Endodermal cell (in vitro differentiated cells): ENCODE measurements at regions not wholly inside any gene's neighbourhood (a gene's known extent, or its start where the extent isn't known, plus 50 kb on each side); places are given as distances from the start of the nearest gene placed in this dataset.

Source experiments
- DNase-seq: peaks from one replicate; pipeline ENCODE4 v3.0.0-alpha.2; 2017
- H3K27ac ChIP-seq: 2 replicates; pipeline ENCODE4 v1.5.1; 2013; ENCODE audit warnings: mild to moderate bottlenecking, low read depth, low read length, moderate library complexity
- H3K27me3 ChIP-seq: 2 replicates; pipeline ENCODE4 v1.6.1; 2013; ENCODE audit warnings: mild to moderate bottlenecking, low read length, moderate library complexity; ENCODE audit not compliant: insufficient read depth, control insufficient read depth, poor library complexity, severe bottlenecking
- H3K36me3 ChIP-seq: 2 replicates; pipeline ENCODE4 v1.7.0; 2013; ENCODE audit warnings: mild to moderate bottlenecking, low read length, moderate library complexity; ENCODE audit not compliant: control insufficient read depth, insufficient read depth
- H3K4me1 ChIP-seq: one replicate; pipeline ENCODE4 v1.7.0; 2013; ENCODE audit warnings: low read length; ENCODE audit not compliant: control insufficient read depth, insufficient read depth
- H3K4me3 ChIP-seq: 2 replicates; pipeline ENCODE4 v1.5.1; 2013; ENCODE audit warnings: mild to moderate bottlenecking, low read length, moderate library complexity
- H3K9ac ChIP-seq: 2 replicates; pipeline ENCODE4 v1.6.1; 2013; ENCODE audit warnings: mild to moderate bottlenecking, low read length, moderate library complexity; ENCODE audit not compliant: poor library complexity, severe bottlenecking; ENCODE audit errors: extremely low read depth
- H3K9me3 ChIP-seq: 2 replicates; pipeline ENCODE4 v1.6.1; 2013; ENCODE audit warnings: mild to moderate bottlenecking, low read length, moderate library complexity; ENCODE audit not compliant: control insufficient read depth
- H3K27ac Mint-ChIP-seq: 2 replicates; pipeline ENCODE4 v1.8.0; 2020; ENCODE audit warnings: mixed read lengths
- H3K27me3 Mint-ChIP-seq: 2 replicates; pipeline ENCODE4 v1.8.0; 2021; ENCODE audit warnings: mild to moderate bottlenecking, mixed read lengths; ENCODE audit not compliant: insufficient read depth
- H3K36me3 Mint-ChIP-seq: 2 replicates; pipeline ENCODE4 v1.8.0; 2020; ENCODE audit warnings: low read depth, mixed read lengths
- H3K4me1 Mint-ChIP-seq: 2 replicates; pipeline ENCODE4 v1.8.0; 2020; ENCODE audit warnings: mixed read lengths
- H3K4me3 Mint-ChIP-seq: 2 replicates; pipeline ENCODE4 v1.8.0; 2020; ENCODE audit warnings: mild to moderate bottlenecking, moderate library complexity, mixed read lengths
- H3K9me3 Mint-ChIP-seq: 2 replicates; pipeline ENCODE4 v1.8.0; 2020; ENCODE audit warnings: mild to moderate bottlenecking, mixed read lengths
- WGBS, 2 experiments: methylation state at CpG; one replicate each; pipeline versions ENCODE4 v1.1.5 to v1.1.7; 2013; ENCODE audit warnings: missing lambda C conversion rate in 2 of 2, mixed read lengths in 1 of 2; ENCODE audit not compliant: insufficient coverage in 1 of 2, insufficient read length in 1 of 2; 5-methylcytosine and 5-hydroxymethylcytosine counted together
- TF ChIP-seq, protein P1 (sequence below): fragments of 200-600 bp; sonication (generic); conservative IDR thresholded peaks from 2 replicates; pipeline ENCODE4 v1.5.0; 2021; ENCODE audit warnings: antibody characterized with exemption, mild to moderate bottlenecking

DNA sequence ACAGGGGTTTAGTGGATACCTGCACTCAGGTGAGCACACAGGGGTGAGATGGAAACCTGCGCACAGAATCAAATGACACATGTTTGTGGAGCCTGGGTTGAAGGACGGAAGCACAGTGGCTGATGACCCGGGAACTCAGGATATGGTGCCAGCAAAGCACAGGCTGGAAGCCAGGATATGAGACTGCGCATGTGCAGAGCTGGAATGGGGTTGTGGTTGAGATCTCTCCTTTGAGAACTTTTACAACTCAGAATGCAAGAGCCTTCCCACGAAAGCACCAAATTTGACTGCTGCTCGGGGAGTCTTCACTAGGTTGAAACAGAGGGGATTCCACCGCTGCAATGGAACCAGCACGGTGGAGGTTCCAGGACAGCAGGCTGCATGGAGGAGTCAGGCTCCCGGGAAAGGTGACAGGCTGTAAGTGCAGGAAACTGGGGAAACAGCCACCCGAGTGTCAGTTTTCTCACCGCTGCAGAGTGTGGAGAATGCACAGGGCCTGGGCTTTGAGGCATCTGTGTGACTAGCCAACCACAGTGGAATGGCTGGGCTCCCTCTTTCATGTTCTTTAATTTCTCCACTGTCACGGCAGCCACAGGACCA, 133.4 kb upstream of the TCERG1L start:
- no peaks in the 10 kb centered on the region for H3K4me1 ChIP-seq
- H3K9me3 ChIP-seq = no peaks in the 10 kb centered on the region
- Mint-ChIP-seq H3K9me3 (no peaks in the 10 kb centered on the region), H3K27ac (no peak overlapping the region), H3K4me1 (no peaks in the 10 kb centered on the region), H3K27me3 (no peaks in the 10 kb centered on the region), H3K4me3 (no peak overlapping the region), H3K36me3 (no peaks in the 10 kb centered on the region)
- no peaks in the 10 kb centered on the region for H3K27me3 ChIP-seq
- no peak overlapping the region for H3K9ac ChIP-seq
- H3K36me3 ChIP-seq = no peaks in the 10 kb centered on the region
- no peak overlapping the region for H3K27ac ChIP-seq
- TF ChIP-seq, protein P1, sequence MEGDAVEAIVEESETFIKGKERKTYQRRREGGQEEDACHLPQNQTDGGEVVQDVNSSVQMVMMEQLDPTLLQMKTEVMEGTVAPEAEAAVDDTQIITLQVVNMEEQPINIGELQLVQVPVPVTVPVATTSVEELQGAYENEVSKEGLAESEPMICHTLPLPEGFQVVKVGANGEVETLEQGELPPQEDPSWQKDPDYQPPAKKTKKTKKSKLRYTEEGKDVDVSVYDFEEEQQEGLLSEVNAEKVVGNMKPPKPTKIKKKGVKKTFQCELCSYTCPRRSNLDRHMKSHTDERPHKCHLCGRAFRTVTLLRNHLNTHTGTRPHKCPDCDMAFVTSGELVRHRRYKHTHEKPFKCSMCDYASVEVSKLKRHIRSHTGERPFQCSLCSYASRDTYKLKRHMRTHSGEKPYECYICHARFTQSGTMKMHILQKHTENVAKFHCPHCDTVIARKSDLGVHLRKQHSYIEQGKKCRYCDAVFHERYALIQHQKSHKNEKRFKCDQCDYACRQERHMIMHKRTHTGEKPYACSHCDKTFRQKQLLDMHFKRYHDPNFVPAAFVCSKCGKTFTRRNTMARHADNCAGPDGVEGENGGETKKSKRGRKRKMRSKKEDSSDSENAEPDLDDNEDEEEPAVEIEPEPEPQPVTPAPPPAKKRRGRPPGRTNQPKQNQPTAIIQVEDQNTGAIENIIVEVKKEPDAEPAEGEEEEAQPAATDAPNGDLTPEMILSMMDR = no peak
- WGBS, 2 experiments = 85 to 94% methylated on average over 9 to 12 of the region's 12 CpGs
- DNase-seq = peak; percentile 33
- H3K4me3 ChIP-seq = no peak overlapping the region

DNA sequence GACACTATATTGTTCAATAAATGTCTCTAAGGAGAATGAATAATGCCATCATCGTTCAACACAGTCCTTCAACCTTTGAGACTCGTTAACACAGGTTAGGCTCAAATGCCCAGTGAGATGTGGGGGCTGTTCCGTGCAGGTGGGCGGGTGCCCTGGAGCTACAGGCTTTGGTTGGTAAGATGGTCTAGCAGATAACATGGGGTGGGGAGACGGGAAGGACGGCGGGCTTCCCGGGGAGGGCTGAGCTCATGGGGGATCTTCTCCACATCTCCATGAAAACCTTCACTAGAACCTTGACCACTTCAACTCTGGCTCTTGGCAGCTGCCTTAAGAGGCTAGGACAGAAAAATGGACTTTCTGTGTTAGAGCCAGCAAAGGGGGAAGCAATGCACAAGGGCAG, 134.1 kb upstream of the TCERG1L start:
- TF ChIP-seq, protein P1 = no peak
- peak; percentile 24 for DNase-seq
- no peaks in the 10 kb centered on the region for H3K4me1 ChIP-seq
- no peak overlapping the region for H3K27ac ChIP-seq
- 82 to 90% methylated on average over 3 to 7 of the region's 8 CpGs for WGBS, 2 experiments
- H3K4me3 ChIP-seq = no peak overlapping the region
- no peaks in the 10 kb centered on the region for H3K36me3 ChIP-seq
- no peak overlapping the region for H3K9ac ChIP-seq
- H3K9me3 Mint-ChIP-seq = no peaks in the 10 kb centered on the region
- no peak overlapping the region for H3K27ac Mint-ChIP-seq
- H3K27me3 Mint-ChIP-seq = no peaks in the 10 kb centered on the region
- no peaks in the 10 kb centered on the region for H3K36me3 Mint-ChIP-seq
- no peaks in the 10 kb centered on the region for H3K9me3 ChIP-seq
- H3K27me3 ChIP-seq = no peaks in the 10 kb centered on the region
- no peak overlapping the region for H3K4me3 Mint-ChIP-seq
- H3K4me1 Mint-ChIP-seq = no peaks in the 10 kb centered on the region

DNA sequence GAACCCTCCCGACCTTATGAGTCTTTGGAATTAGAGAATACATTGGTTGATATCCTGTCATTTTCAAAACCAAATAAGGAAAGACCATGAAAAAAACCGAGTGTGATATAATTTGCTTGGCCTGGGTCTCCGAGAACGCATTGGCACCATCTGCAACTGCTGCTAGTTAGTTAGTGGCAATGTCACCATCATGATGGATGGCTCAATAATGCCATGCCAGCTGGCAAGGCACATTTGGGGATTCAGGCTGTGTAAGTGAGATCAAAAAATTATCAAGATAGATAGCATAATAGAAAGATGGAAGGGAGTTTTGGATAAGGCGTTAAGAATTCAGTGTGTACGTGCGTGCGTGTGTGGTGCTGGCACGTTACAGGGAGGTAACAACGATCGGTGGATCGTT, 134.7 kb upstream of the TCERG1L start:
- H3K4me3 Mint-ChIP-seq = no peak overlapping the region
- no peaks in the 10 kb centered on the region for H3K27me3 Mint-ChIP-seq
- H3K27ac Mint-ChIP-seq = no peak overlapping the region
- H3K27ac ChIP-seq = no peak overlapping the region
- no peaks in the 10 kb centered on the region for H3K4me1 Mint-ChIP-seq
- H3K9me3 Mint-ChIP-seq = no peaks in the 10 kb centered on the region
- no peaks in the 10 kb centered on the region for H3K9me3 ChIP-seq
- WGBS, 2 experiments = 88 to 92% methylated on average over 11 to 12 of the region's 12 CpGs
- H3K4me3 ChIP-seq = no peak overlapping the region
- H3K36me3 ChIP-seq = no peaks in the 10 kb centered on the region
- H3K27me3 ChIP-seq = no peaks in the 10 kb centered on the region
- TF ChIP-seq, protein P1 = no peak
- H3K36me3 Mint-ChIP-seq = no peaks in the 10 kb centered on the region
- DNase-seq = peak; percentile 17
- no peak overlapping the region for H3K9ac ChIP-seq
- H3K4me1 ChIP-seq = no peaks in the 10 kb centered on the region
